DMS79 (cell line): ENCODE measurements at regions not wholly inside any gene's neighbourhood (a gene's known extent, or its start where the extent isn't known, plus 50 kb on each side); places are given as distances from the start of the nearest gene placed in this dataset.

Experiments
- DNase-seq: peaks from one replicate; lab custom pipeline; 2025; lab: John Stamatoyannopoulos, UW

- no peak for DNase-seq
Measured at GRCh38 chr5:72619251-72619650, 112.0 kb upstream of the ZNF366 start.

- DNase-seq = no peak
Measured at GRCh38 chr5:72618708-72619107, 111.5 kb upstream of the ZNF366 start.

- no peak for DNase-seq
Measured at GRCh38 chr5:72615061-72615460, 107.9 kb upstream of the ZNF366 start.

- DNase-seq = no peak
Measured at GRCh38 chr5:72613515-72613914, 106.3 kb upstream of the ZNF366 start.

GRCh38 chr5:72612810-72613209 lies 105.6 kb upstream of the ZNF366 start:
- DNase-seq = no peak

- DNase-seq = no peak
Measured at GRCh38 chr5:72611118-72611730, 104.0 kb upstream of the ZNF366 start.

GRCh38 chr5:72608926-72609325 lies 101.7 kb upstream of the ZNF366 start:
- no peak for DNase-seq

- no peak for DNase-seq
Measured at GRCh38 chr5:72608297-72608696, 101.1 kb upstream of the ZNF366 start.

GRCh38 chr5:72607381-72607780 lies 100.2 kb upstream of the ZNF366 start:
- no peak for DNase-seq

GRCh38 chr5:72606525-72606924 lies 99.3 kb upstream of the ZNF366 start:
- no peak for DNase-seq

GRCh38 chr5:72605632-72606031 lies 98.4 kb upstream of the ZNF366 start:
- no peak for DNase-seq

- no peak for DNase-seq
Measured at GRCh38 chr5:72604798-72605154, 97.6 kb upstream of the ZNF366 start.

- DNase-seq = no peak
Measured at GRCh38 chr5:72604111-72604797, 97.0 kb upstream of the ZNF366 start.

- DNase-seq = no peak
Measured at GRCh38 chr5:72602696-72603685, 95.8 kb upstream of the ZNF366 start.

GRCh38 chr5:72601861-72602260 lies 94.7 kb upstream of the ZNF366 start:
- DNase-seq = no peak

- DNase-seq = no peak
Measured at GRCh38 chr5:72600391-72600981, 93.3 kb upstream of the ZNF366 start.

GRCh38 chr5:72599519-72600370 lies 92.5 kb upstream of the ZNF366 start:
- no peak for DNase-seq

GRCh38 chr5:72599065-72599433 lies 91.8 kb upstream of the ZNF366 start:
- DNase-seq = no peak

- no peak for DNase-seq
Measured at GRCh38 chr5:72598401-72599064, 91.3 kb upstream of the ZNF366 start.

- DNase-seq = no peak
Measured at GRCh38 chr5:72597456-72597948, 90.3 kb upstream of the ZNF366 start.

GRCh38 chr5:72596956-72597355 lies 89.7 kb upstream of the ZNF366 start:
- DNase-seq = no peak
